RWPE2 (cell line): ENCODE measurements at regions not wholly inside any gene's neighbourhood (a gene's known extent, or its start where the extent isn't known, plus 50 kb on each side); places are given as distances from the start of the nearest gene placed in this dataset.

Experiments used
- ATAC-seq: fragments of 200-7000 bp; cut with Tn5 transposase; 3 replicates; pipeline ENCODE4 v1.9.1; 2021; ENCODE audit warnings: low read depth
- DNase-seq: peaks from one replicate; pipeline ENCODE4 v3.0.0-alpha.2; 2020; ENCODE audit warnings: low spot score
- H3K27ac ChIP-seq: fragments of 450-650 bp; 2 replicates; pipeline ENCODE4 v1.5.1; 2017; ENCODE audit warnings: mild to moderate bottlenecking; ENCODE audit not compliant: poor library complexity, severe bottlenecking
- H3K27me3 ChIP-seq: fragments of 250-450 bp; sonication (Bioruptor Pico); 2 replicates; pipeline ENCODE4 v1.5.1; 2021; ENCODE audit warnings: mild to moderate bottlenecking, moderate library complexity; ENCODE audit not compliant: insufficient read depth, poor library complexity, severe bottlenecking
- H3K36me3 ChIP-seq: fragments of 250-450 bp; sonication (Bioruptor Pico); 2 replicates; pipeline ENCODE4 v1.5.1; 2020; ENCODE audit warnings: low read depth, mild to moderate bottlenecking, moderate library complexity
- H3K4me1 ChIP-seq: fragments of 250-450 bp; sonication (Bioruptor Pico); 2 replicates; pipeline ENCODE4 v1.5.1; 2021; ENCODE audit warnings: mild to moderate bottlenecking, moderate library complexity; ENCODE audit not compliant: insufficient read depth, poor library complexity, severe bottlenecking
- H3K4me3 ChIP-seq: fragments of 250-450 bp; sonication (Bioruptor Pico); 2 replicates; pipeline ENCODE4 v1.5.1; 2021; ENCODE audit warnings: mild to moderate bottlenecking, moderate library complexity; ENCODE audit not compliant: severe bottlenecking
- H3K9me3 ChIP-seq: fragments of 250-450 bp; sonication (Bioruptor Pico); 2 replicates; pipeline ENCODE4 v1.5.1; 2021; ENCODE audit warnings: mild to moderate bottlenecking, moderate library complexity; ENCODE audit not compliant: severe bottlenecking
- TF ChIP-seq, protein P1 (sequence below): fragments of 450-650 bp; IDR thresholded peaks from one replicate; pipeline ENCODE4 v1.5.1; 2017; ENCODE audit warnings: mild to moderate bottlenecking, moderate library complexity; ENCODE audit not compliant: poor library complexity, severe bottlenecking

DNA sequence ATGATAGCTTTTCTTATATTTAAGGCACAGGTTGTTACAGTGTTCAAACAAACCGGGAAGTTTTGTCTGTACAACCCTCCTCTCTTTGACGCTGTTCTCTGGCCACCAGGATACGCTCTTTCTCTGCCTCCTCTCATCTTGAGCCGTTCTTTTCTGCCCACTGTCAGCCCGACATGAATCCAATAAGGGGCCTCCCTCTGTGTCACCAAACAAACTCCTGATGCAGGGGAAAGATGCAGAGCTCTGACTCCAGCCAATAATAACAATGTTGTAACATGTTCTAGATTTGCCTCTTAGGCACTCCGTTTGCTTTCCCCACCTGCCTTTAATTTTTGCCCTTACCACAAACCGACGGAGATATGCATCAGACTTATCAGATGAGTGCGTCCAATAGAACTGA is 449.3 kb downstream of the SLC4A3 start:
- no peak for DNase-seq
- TF ChIP-seq, protein P1, sequence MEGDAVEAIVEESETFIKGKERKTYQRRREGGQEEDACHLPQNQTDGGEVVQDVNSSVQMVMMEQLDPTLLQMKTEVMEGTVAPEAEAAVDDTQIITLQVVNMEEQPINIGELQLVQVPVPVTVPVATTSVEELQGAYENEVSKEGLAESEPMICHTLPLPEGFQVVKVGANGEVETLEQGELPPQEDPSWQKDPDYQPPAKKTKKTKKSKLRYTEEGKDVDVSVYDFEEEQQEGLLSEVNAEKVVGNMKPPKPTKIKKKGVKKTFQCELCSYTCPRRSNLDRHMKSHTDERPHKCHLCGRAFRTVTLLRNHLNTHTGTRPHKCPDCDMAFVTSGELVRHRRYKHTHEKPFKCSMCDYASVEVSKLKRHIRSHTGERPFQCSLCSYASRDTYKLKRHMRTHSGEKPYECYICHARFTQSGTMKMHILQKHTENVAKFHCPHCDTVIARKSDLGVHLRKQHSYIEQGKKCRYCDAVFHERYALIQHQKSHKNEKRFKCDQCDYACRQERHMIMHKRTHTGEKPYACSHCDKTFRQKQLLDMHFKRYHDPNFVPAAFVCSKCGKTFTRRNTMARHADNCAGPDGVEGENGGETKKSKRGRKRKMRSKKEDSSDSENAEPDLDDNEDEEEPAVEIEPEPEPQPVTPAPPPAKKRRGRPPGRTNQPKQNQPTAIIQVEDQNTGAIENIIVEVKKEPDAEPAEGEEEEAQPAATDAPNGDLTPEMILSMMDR = no peak
- Histone ChIP-seq H3K9me3 (no peaks in the 10 kb centered on the region), H3K27me3 (no peaks in the 10 kb centered on the region), H3K4me3 (no peak overlapping the region), H3K27ac (no peak overlapping the region), H3K4me1 (no peaks in the 10 kb centered on the region), H3K36me3 (no peaks in the 10 kb centered on the region)
- ATAC-seq = no peak

DNA sequence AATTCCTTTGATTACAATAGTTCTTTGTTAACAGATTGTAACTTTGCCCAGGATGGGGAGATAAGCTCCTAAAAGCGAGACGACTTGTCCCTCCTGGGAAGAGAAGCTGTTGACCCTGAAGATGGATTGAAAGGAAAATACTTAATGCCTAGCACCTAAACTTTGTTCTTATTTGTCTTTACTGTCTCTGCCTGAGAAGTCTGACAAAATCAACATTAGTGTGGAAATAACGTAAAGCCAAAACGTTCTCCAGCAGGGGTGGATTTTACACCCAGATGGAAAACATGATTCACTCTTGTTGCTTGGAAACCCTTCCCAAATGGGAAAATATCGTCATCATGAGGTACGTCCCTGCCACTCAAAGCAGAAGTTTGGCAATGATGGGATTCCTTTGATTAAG is 450.1 kb downstream of the SLC4A3 start:
- Histone ChIP-seq H3K9me3 (no peaks in the 10 kb centered on the region), H3K27me3 (no peaks in the 10 kb centered on the region), H3K4me1 (no peaks in the 10 kb centered on the region), H3K27ac (no peak overlapping the region), H3K4me3 (no peak overlapping the region), H3K36me3 (no peaks in the 10 kb centered on the region)
- TF ChIP-seq, protein P1 = no peak
- ATAC-seq (no peak), DNase-seq (no peak)

DNA sequence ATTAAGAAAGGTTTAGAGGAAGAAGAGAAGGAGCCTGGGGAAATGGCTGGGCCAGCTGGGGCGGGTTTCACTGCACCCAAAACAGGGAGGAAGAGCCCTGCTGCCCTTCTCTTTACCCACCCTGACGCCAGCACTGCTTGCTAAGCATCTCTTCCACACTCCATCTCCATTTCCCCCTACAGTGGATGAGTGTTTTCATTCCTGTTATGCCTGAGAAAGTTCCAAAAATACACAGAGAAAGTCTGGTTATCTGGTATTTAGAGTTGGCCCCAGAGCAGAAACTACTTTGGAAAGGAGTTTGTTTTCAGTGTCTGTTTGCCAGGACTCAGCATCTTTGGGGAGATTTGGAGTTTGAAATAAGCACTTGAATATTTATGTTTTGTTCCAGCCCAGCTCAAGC is 451.0 kb downstream of the SLC4A3 start:
- no peaks in the 10 kb centered on the region for H3K4me1 ChIP-seq
- H3K27me3 ChIP-seq = no peaks in the 10 kb centered on the region
- H3K27ac ChIP-seq = no peak overlapping the region
- no peak overlapping the region for H3K4me3 ChIP-seq
- no peaks in the 10 kb centered on the region for H3K9me3 ChIP-seq
- ATAC-seq = no peak
- TF ChIP-seq, protein P1 = no peak
- no peak for DNase-seq
- no peaks in the 10 kb centered on the region for H3K36me3 ChIP-seq

DNA sequence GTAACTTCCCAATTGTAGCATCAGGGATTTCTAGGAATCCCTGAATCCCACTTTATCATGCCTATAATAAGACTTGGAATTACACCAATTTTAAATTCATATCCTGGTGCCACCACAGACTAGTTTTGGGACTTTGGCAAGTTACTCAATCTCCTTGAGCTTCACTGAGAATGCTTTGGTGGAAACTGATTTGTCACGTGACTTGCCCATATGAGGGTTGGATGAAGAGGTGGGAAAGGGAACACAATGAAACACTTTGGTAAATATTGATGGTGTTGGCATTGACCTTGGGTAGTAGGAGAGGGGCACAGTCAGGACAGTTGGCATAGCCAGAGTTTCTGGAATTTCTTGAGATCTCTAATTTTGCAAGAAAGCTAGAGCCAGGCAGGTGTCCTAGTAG is 452.2 kb downstream of the SLC4A3 start:
- TF ChIP-seq, protein P1 = no peak
- no peak overlapping the region for H3K27ac ChIP-seq
- no peaks in the 10 kb centered on the region for H3K4me1 ChIP-seq
- no peaks in the 10 kb centered on the region for H3K27me3 ChIP-seq
- ATAC-seq (no peak), DNase-seq (no peak)
- no peaks in the 10 kb centered on the region for H3K9me3 ChIP-seq
- H3K4me3 ChIP-seq = no peak overlapping the region
- H3K36me3 ChIP-seq = no peaks in the 10 kb centered on the region

DNA sequence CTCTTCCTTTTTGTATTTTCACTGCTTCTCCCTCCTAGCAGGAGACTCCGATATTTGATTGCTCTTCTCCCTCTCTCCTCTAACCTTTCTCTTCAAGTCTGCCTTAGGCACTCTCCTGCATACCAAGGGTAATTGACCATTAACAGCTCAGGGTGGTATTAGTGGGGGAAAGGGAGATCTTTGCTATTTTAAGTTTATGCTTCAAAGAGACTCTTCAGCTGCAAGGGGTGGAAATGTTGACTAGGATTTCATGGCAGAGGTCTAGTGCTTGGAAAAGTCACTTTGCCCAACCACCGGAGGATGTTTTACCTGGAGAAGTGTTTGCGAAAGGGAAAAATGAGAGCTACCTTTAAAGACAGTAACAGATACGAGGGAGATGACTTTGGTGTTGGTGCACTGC is 453.7 kb downstream of the SLC4A3 start:
- DNase-seq (no peak), ATAC-seq (no peak)
- H3K9me3 ChIP-seq = no peaks in the 10 kb centered on the region
- no peaks in the 10 kb centered on the region for H3K36me3 ChIP-seq
- H3K27me3 ChIP-seq = no peaks in the 10 kb centered on the region
- no peaks in the 10 kb centered on the region for H3K4me1 ChIP-seq
- no peak overlapping the region for H3K4me3 ChIP-seq
- no peak overlapping the region for H3K27ac ChIP-seq
- TF ChIP-seq, protein P1 = no peak
